Activated CD4-positive, alpha-beta T cell treated with anti-CD3 and anti-CD28 coated beads, Interleukin-2, amount 10 ng/mL, durations not matched to agents 24 days and 14 days (primary cell): ENCODE measurements at regions not wholly inside any gene's neighbourhood (a gene's known extent, or its start where the extent isn't known, plus 50 kb on each side); places are given as distances from the start of the nearest gene placed in this dataset.
A peak's percentile ranks its signal among the peaks of the same experiment; 100 is the strongest.

Experiments used
- DNase-seq: peaks from one replicate; pipeline ENCODE4 v3.0.0; 2022
- H3K27ac Mint-ChIP-seq: one replicate; pipeline ENCODE4 v1.8.0; 2022; ENCODE audit warnings: mild to moderate bottlenecking, mixed read lengths
- H3K27me3 Mint-ChIP-seq: one replicate; pipeline ENCODE4 v1.8.0; 2022; ENCODE audit warnings: mixed read lengths
- H3K36me3 Mint-ChIP-seq: one replicate; pipeline ENCODE4 v1.8.0; 2022; ENCODE audit warnings: low read depth, mild to moderate bottlenecking, mixed read lengths
- H3K4me1 Mint-ChIP-seq: one replicate; pipeline ENCODE4 v1.8.0; 2021; ENCODE audit warnings: mixed read lengths
- H3K4me3 Mint-ChIP-seq: one replicate; pipeline ENCODE4 v1.8.0; 2022; ENCODE audit warnings: mild to moderate bottlenecking, moderate library complexity, mixed read lengths
- H3K9me3 Mint-ChIP-seq: one replicate; pipeline ENCODE4 v1.8.0; 2021; ENCODE audit warnings: mixed read lengths
- intact Hi-C: fragments of 100-400 bp; cut with micrococcal nuclease; formaldehyde crosslinking; loops from one replicate; pipeline ENCODE4 v1.15.1; 2023

DNA sequence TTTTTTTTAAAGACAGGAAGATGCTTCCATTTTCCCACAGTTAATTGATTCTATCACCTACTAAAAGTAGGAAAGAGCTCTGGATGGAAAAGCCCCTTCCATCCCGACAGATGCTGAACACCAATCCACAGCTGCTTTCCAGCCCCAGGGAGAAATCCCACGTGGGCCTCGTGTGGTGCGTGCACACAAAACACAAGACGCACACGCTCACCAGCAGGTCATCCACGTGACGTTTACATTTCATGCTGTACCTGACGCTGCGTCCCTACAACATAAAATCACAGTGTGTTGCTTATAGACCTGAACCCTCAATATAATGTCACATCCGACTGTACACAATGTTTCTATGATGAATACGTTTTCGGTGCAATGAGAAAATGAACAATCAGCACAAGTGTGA is 50.2 kb upstream of the DACT2 start:
- H3K9me3 Mint-ChIP-seq: no peaks in the 10 kb centered on the region
- no peaks in the 10 kb centered on the region for H3K36me3 Mint-ChIP-seq
- intact Hi-C loops: loop anchor here (1.0 kb wide), 1 partner anchor 515 kb away; no protein-coding TSS in a partner anchor
- H3K4me3 Mint-ChIP-seq: no peak overlapping the region
- H3K4me1 Mint-ChIP-seq: peaks cover 2% of the 10 kb centered on the region
- DNase-seq: no peak
- H3K27me3 Mint-ChIP-seq: peaks cover 3% of the 10 kb centered on the region
- H3K27ac Mint-ChIP-seq: no peak overlapping the region

DNA sequence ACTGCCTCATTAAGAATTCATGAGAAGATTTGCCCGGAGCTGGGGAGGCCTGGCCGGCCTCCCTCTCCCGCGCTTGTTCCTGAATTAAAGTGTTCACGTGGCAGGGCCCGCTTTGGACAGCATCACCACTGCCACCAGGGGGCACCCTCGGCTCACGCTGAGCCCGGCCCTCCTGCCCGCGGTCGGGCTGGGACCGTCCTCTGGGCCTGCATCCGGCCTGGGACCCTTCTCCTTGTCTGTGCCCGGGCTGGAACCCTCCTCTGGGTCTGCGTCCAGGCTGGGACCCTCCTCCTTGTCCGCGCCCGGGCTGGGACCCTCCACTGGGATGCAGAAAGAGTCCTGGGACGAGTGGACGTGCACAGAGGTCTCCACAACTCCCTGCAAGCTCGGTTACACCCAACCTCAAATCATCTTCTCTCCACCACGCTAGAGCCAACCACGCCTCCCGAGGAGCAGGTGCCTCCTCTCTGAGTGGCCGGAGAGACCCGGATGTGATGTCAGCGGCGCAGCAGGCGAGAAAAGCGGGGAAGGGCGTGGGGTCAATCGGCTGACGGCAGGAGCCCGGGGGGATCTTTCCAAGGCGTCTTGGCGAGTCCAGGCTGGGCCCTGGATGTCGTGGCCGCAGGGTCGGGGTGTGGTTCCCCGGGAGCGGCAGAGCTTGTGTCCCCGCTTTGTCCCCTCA is 50.9 kb upstream of the DACT2 start:
- H3K9me3 Mint-ChIP-seq: no peaks in the 10 kb centered on the region
- H3K4me3 Mint-ChIP-seq: no peak overlapping the region
- DNase-seq: peak; percentile 87
- intact Hi-C loops: loop anchor here (1.0 kb wide), 1 partner anchor 514 kb away; no protein-coding TSS in a partner anchor
- peaks cover 3% of the 10 kb centered on the region for H3K27me3 Mint-ChIP-seq
- no peak overlapping the region for H3K27ac Mint-ChIP-seq
- H3K36me3 Mint-ChIP-seq: no peaks in the 10 kb centered on the region
- peaks cover 2% of the 10 kb centered on the region for H3K4me1 Mint-ChIP-seq

DNA sequence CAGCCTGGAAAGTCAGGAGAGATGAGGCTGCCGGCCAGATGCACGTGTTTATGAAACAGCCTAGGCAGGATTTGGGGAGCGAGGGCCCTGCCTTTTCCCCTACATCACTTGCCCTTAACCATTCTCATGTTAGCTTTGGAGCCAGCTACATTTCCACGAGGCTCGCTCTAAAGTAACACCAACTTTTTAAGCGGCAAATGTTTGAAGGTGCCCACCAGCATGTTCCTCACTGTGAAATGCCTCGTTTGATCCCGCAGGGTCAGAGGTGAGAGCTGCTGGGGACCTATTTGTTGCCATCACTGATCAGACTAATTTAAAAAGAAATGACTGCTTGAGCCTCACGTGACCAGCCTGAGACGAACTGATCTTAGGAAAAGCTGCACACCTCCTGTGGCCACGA is 51.6 kb upstream of the DACT2 start:
- H3K27me3 Mint-ChIP-seq: peaks cover 3% of the 10 kb centered on the region
- no peaks in the 10 kb centered on the region for H3K36me3 Mint-ChIP-seq
- DNase-seq: no peak
- H3K27ac Mint-ChIP-seq: no peak overlapping the region
- intact Hi-C loops: no loop called here
- no peak overlapping the region for H3K4me3 Mint-ChIP-seq
- H3K9me3 Mint-ChIP-seq: no peaks in the 10 kb centered on the region
- H3K4me1 Mint-ChIP-seq: peaks cover 2% of the 10 kb centered on the region

DNA sequence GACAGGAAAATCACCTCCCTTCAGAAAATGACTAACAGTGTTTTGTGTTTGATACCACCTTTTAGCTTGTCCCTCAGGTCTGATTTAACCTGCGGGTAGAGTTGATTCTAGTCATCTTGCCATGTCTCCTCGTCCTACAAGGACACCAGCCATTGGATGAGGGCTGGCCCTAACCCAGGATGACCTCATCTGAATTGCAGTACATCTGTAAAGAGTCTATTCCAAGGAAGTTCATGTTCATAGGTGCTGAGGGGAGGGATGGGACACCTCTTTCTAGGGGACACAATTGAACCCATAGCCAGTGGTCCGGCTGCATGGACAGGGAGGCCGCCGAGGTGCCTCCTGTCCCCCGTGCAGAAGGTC is 52.0 kb upstream of the DACT2 start:
- no peak for DNase-seq
- Mint-ChIP-seq H3K27me3 (peaks cover 3% of the 10 kb centered on the region), H3K4me1 (peaks cover 2% of the 10 kb centered on the region), H3K27ac (no peak overlapping the region), H3K36me3 (no peaks in the 10 kb centered on the region), H3K9me3 (no peaks in the 10 kb centered on the region), H3K4me3 (no peak overlapping the region)
- intact Hi-C loops: no loop called here

DNA sequence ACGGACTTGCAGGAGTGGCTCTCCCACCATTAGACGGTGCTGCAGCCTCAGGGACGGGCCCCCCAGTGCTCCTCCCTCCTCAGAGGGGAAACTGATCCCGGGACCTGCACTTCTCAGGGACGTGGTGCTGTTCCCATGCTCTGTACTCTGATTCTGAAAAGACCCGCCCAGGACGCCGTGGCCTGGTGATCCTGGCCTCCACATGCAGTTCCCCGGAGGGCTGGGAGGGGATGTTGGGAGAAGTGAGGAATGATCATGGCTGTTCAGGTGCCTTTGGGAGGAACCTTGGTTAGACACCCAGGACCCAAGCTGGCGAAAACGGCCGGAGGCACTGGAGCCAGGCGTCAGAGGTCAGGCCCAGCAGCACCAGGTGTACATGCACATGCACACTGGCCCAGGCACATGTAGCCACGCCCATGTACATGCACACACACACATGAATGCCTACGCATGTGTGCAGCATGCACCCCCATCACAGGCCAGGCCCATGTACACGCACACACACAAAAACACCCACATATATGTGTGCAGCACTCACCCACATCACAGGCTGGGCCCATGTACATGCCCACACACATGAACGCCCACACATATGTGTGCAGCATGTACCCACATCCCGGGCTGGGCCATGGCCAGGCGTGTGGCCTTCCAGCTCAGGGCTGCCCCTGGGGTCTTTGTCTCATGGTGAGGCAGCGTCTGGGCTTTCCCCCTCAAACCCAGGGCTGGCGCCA is 52.6 kb upstream of the DACT2 start:
- Mint-ChIP-seq H3K4me3 (no peak overlapping the region), H3K27ac (no peak overlapping the region), H3K27me3 (peaks cover 3% of the 10 kb centered on the region), H3K36me3 (no peaks in the 10 kb centered on the region), H3K4me1 (peaks cover 2% of the 10 kb centered on the region), H3K9me3 (no peaks in the 10 kb centered on the region)
- DNase-seq: no peak
- intact Hi-C loops: no loop called here

DNA sequence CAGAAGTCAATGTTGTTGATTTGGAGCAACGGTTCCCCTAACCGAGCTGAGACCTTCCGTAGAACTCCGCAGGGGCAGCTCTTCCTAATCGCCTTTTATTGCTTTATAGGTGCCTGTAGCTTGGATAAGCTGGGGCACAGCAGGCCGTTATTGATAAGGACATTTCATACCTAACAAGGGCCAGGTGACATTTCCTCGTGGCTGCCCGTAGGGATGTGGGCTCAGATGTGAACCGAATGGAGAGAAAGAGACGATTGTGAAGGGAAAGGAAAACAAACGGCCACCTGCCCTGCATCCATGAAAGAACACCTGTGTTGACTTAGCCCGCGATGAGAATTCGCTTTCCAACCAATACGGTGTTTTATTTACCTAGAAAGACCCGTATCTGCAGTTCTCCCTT is 53.3 kb upstream of the DACT2 start:
- Mint-ChIP-seq H3K4me1 (peaks cover 2% of the 10 kb centered on the region), H3K4me3 (no peak overlapping the region), H3K27me3 (no peaks in the 10 kb centered on the region), H3K9me3 (peaks cover 5% of the 10 kb centered on the region), H3K27ac (no peak overlapping the region), H3K36me3 (no peaks in the 10 kb centered on the region)
- intact Hi-C loops: no loop called here
- no peak for DNase-seq

DNA sequence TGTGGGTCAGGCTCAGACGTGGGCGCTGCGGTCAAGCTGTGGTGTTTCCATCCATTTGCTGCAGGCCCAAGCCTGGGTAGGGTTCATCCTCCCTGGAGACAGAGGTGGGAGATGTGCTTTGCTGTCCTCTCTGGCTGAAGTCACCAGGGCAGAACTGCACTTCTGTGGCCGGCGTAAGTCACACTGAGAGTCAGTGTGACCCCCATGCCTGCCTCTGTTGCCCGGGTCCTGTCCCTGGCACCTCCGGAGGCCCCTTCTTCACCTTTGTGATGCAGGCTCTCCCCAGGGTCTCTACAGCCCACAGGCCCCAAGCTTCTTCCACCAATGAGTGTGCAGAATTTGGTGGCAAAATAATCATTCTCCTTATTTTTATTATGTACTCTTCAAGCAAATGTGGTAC is 53.8 kb upstream of the DACT2 start:
- no peak for DNase-seq
- peaks cover 2% of the 10 kb centered on the region for H3K4me1 Mint-ChIP-seq
- H3K27me3 Mint-ChIP-seq: no peaks in the 10 kb centered on the region
- H3K27ac Mint-ChIP-seq: no peak overlapping the region
- H3K9me3 Mint-ChIP-seq: peaks cover 5% of the 10 kb centered on the region
- intact Hi-C loops: no loop called here
- H3K36me3 Mint-ChIP-seq: no peaks in the 10 kb centered on the region
- no peak overlapping the region for H3K4me3 Mint-ChIP-seq

DNA sequence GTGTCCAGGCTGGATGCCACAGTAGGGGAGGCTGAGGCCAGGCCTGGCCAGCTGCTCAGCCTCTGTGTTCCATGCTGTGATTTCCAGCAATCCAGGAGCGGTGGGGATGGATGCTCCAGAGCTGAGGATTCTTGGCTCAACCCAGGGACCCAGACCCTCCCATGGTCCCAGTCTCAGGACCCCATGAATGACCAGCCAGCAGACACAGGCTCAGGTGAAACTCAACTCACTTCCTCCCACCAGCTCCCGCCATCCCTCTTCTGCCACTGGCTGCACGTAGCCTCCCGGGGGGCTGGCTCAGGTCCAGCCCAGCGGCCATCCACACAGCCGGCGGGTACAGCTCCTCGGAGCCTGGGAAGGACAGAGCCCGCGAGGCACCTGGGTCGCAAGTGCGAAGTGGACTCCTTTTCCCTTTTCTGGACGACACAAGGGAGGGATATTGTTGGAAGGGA is 54.5 kb upstream of the DACT2 start:
- no peak overlapping the region for H3K27ac Mint-ChIP-seq
- no peaks in the 10 kb centered on the region for H3K27me3 Mint-ChIP-seq
- H3K9me3 Mint-ChIP-seq: peaks cover 5% of the 10 kb centered on the region
- H3K36me3 Mint-ChIP-seq: no peaks in the 10 kb centered on the region
- intact Hi-C loops: no loop called here
- H3K4me1 Mint-ChIP-seq: peaks cover 2% of the 10 kb centered on the region
- no peak overlapping the region for H3K4me3 Mint-ChIP-seq
- DNase-seq: no peak

DNA sequence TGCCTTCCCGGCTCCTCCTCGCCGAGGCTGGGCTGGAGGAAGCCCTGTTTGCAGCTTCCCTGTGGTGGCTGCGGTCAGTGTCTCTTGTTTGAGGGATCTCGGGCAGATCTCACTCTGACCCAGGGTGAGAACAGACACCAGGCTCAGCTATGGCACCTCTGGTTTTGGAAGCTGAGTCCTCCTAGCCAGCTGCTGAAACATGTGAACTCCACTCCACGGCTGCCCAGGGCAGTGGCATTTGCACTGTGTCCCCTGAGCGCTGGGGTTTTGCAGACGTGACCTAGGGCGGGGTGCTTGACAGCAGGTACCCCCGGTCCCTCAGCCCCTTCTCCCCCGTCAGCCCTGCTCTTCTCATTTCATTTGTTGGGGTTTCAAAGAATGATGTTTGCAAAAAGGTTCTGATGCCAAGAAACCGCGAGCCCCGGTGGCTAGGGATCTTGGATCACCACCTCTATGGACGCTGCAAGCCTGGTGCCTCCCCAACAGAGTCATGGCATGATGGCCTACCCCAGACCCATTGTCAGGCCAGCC is 55.0 kb upstream of the DACT2 start:
- intact Hi-C loops: no loop called here
- no peak for DNase-seq
- Mint-ChIP-seq H3K36me3 (no peaks in the 10 kb centered on the region), H3K4me1 (peaks cover 2% of the 10 kb centered on the region), H3K27ac (no peak overlapping the region), H3K27me3 (no peaks in the 10 kb centered on the region), H3K4me3 (no peak overlapping the region), H3K9me3 (peaks cover 5% of the 10 kb centered on the region)

DNA sequence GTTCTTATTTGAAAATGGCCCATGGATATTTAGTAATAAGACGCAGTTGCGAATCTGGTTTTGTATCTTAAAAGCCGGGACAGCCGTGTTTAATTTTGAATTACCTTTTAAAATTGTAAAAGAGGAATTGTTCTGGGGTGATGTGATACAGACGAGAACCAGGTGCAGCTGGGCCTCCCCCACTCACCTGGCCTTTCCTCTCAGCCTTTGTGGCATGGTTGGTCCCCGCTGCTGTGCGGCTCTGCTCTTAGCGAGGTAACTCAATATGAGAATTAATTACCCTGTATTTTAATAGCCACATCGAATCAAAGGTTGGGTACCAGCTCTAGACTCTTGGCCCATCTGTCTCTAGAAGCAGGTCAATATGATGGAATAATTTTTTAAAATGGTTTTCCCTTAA is 56.5 kb upstream of the DACT2 start:
- intact Hi-C loops: no loop called here
- peaks cover 9% of the 10 kb centered on the region for H3K9me3 Mint-ChIP-seq
- no peak overlapping the region for H3K27ac Mint-ChIP-seq
- H3K4me1 Mint-ChIP-seq: no peaks in the 10 kb centered on the region
- H3K27me3 Mint-ChIP-seq: no peaks in the 10 kb centered on the region
- H3K36me3 Mint-ChIP-seq: peaks cover 3% of the 10 kb centered on the region
- H3K4me3 Mint-ChIP-seq: no peak overlapping the region
- no peak for DNase-seq

DNA sequence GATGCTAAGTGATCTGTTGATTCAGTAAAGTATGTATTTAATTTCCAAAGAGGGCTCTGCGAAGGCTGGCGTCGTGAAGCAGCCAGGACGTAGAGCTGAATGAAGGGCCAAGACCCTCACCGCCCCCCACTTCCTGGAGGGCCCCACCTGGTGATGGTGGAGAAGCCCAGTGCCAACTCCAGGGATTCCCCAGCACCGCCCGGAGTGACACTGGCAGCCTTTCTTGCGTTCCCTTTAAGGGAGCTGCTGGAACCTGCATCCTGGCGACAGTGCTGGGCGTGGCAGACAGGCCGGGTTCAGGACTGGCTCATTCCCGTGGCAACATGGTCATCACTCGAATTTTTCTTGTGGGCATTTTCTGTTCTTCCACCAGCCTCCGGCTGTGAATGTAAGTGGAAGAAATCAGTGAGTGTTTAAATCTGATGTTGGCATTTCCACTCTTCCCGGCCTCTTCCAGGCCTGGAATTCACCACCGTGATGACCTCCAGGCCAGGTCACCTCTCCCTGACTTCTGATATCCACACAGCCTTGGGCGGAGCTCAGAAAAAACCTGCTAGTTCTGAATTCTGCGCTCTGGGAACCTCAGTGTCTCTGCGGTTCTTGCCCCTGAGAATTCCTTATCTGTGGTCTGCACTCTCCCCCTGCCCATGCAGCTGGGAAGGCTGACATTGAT is 57.4 kb upstream of the DACT2 start:
- no peaks in the 10 kb centered on the region for H3K4me1 Mint-ChIP-seq
- H3K27me3 Mint-ChIP-seq: no peaks in the 10 kb centered on the region
- intact Hi-C loops: no loop called here
- DNase-seq: no peak
- H3K36me3 Mint-ChIP-seq: peaks cover 3% of the 10 kb centered on the region
- H3K27ac Mint-ChIP-seq: no peak overlapping the region
- no peak overlapping the region for H3K4me3 Mint-ChIP-seq
- peaks cover 9% of the 10 kb centered on the region for H3K9me3 Mint-ChIP-seq

DNA sequence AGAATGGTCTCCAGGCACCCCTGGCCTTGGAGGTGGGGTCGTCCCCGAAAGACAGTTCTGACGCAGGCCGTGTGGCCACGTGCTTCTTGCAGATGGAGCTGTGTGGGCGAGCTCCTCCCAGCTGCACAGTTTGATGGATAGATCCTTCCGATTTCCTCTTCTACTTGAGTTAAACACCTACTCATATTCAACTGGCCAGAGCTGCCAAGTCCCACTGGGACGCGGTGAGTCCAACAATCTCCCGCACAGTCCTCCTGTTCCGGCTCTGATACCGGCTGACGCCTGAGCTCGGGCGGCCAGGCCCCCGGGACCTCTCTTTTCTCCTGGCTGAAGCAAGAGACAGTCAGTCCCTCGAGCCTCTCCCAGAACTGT is 57.9 kb upstream of the DACT2 start:
- Mint-ChIP-seq H3K9me3 (peaks cover 9% of the 10 kb centered on the region), H3K4me3 (no peak overlapping the region), H3K36me3 (peaks cover 3% of the 10 kb centered on the region), H3K4me1 (no peaks in the 10 kb centered on the region), H3K27ac (no peak overlapping the region), H3K27me3 (no peaks in the 10 kb centered on the region)
- no peak for DNase-seq
- intact Hi-C loops: no loop called here

DNA sequence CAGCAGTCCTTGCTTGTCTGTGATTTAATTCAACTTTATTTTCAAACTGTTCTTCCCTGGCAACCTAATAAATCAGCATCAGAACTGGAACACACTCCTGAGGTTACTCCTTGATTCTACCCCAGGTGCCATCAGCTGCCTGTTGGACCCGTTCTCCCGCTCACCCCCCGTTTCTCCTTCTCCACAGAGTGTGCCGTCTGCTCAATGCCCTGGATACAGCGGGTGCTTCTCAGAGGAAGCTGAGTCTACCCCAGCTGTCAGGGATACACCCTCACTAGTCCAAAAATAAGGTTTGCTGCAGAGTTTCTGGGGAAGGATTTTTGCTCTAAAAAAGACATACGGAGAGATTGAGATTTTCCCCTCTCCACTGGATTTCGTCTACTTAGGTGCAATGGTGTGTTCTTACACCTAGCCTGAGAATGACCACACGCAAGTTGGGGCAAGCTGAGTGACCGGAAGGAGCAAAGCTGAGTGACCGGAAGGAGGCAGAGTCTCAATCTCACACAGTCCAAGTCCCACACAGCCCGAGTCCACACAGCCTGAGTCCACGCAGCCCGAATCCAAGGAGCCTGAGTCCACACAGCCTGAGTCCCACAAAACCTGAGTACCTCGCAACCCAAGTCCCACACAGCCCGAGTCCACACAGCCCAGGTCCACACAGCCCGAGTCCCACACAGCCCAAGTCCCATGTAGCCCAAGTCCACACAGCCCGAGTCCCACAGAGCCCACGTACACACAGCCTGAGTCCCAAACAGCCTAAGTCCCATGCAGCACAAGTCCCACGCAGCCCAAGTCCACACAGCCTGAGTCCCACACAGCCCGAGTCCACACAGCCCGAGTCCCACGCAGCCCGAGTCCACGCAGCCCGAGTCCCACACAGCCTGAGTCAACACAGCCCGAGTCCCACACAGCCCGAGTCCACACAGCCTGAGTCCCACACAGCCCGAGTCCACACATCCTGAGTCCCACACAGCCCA is 58.6 kb upstream of the DACT2 start:
- no peak overlapping the region for H3K4me3 Mint-ChIP-seq
- intact Hi-C loops: no loop called here
- peaks cover 9% of the 10 kb centered on the region for H3K9me3 Mint-ChIP-seq
- no peaks in the 10 kb centered on the region for H3K27me3 Mint-ChIP-seq
- no peaks in the 10 kb centered on the region for H3K4me1 Mint-ChIP-seq
- peaks cover 3% of the 10 kb centered on the region for H3K36me3 Mint-ChIP-seq
- no peak for DNase-seq
- no peak overlapping the region for H3K27ac Mint-ChIP-seq
